Osteocyte (in vitro differentiated cells): ENCODE measurements at regions not wholly inside any gene's neighbourhood (a gene's known extent, or its start where the extent isn't known, plus 50 kb on each side); places are given as distances from the start of the nearest gene placed in this dataset.
A peak's percentile ranks its signal among the peaks of the same experiment; 100 is the strongest.

Experiments
- DNase-seq: peaks from one replicate; pipeline ENCODE4 v3.0.0; 2021; ENCODE audit warnings: mixed read lengths; ENCODE audit not compliant: unreplicated experiment; ENCODE audit errors: extremely low spot score
- H3K27ac Mint-ChIP-seq: one replicate; pipeline ENCODE4 v1.8.0; 2021; ENCODE audit warnings: mild to moderate bottlenecking, mixed read lengths; ENCODE audit not compliant: unreplicated experiment
- H3K27me3 Mint-ChIP-seq: one replicate; pipeline ENCODE4 v1.8.0; 2021; ENCODE audit warnings: mixed read lengths; ENCODE audit not compliant: unreplicated experiment
- H3K36me3 Mint-ChIP-seq: one replicate; pipeline ENCODE4 v1.8.0; 2021; ENCODE audit warnings: mixed read lengths; ENCODE audit not compliant: unreplicated experiment
- H3K4me1 Mint-ChIP-seq: one replicate; pipeline ENCODE4 v1.8.0; 2021; ENCODE audit warnings: mixed read lengths; ENCODE audit not compliant: unreplicated experiment
- H3K4me3 Mint-ChIP-seq: one replicate; pipeline ENCODE4 v1.8.0; 2021; ENCODE audit warnings: mild to moderate bottlenecking, moderate library complexity, mixed read lengths; ENCODE audit not compliant: unreplicated experiment
- H3K9me3 Mint-ChIP-seq: one replicate; pipeline ENCODE4 v1.8.0; 2021; ENCODE audit warnings: mixed read lengths; ENCODE audit not compliant: unreplicated experiment
- TF ChIP-seq, protein P1 (sequence below): fragments of 200-600 bp; sonication (generic); IDR thresholded peaks from 2 replicates; pipeline ENCODE4 v1.5.0; 2021; ENCODE audit warnings: antibody characterized with exemption, mild to moderate bottlenecking, moderate library complexity

DNA sequence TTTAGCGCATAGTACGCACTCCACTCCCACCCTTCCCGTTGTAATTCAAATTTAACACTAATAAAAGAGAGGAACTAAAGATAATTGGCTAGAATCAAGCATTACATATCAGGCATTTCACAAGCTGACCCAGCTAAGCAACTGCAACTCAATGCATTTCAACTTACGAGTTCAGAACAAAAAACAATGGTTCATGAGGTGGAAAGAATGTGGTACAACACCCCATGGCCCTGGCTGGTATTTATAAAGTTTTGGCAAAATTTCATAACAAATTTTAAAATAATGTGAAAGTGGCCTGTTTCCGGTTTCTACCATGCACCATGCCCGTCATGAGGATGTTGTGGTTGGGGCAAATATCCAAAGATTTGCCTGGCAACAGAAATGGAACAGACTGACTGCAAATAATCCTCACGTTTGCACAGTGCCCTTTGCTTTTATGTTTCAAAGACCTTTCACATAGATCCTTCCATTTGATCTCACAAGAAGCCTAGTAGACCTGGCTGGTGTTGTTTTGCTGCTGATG lies 455.3 kb upstream of the NR2F2 start:
- no peaks in the 10 kb centered on the region for H3K9me3 Mint-ChIP-seq
- H3K27me3 Mint-ChIP-seq: no peaks in the 10 kb centered on the region
- peaks cover 49% of the 10 kb centered on the region for H3K4me1 Mint-ChIP-seq
- no peaks in the 10 kb centered on the region for H3K36me3 Mint-ChIP-seq
- no peak overlapping the region for H3K4me3 Mint-ChIP-seq
- DNase-seq: no peak
- H3K27ac Mint-ChIP-seq: peak overlapping the region; percentile 86
- TF ChIP-seq, protein P1, sequence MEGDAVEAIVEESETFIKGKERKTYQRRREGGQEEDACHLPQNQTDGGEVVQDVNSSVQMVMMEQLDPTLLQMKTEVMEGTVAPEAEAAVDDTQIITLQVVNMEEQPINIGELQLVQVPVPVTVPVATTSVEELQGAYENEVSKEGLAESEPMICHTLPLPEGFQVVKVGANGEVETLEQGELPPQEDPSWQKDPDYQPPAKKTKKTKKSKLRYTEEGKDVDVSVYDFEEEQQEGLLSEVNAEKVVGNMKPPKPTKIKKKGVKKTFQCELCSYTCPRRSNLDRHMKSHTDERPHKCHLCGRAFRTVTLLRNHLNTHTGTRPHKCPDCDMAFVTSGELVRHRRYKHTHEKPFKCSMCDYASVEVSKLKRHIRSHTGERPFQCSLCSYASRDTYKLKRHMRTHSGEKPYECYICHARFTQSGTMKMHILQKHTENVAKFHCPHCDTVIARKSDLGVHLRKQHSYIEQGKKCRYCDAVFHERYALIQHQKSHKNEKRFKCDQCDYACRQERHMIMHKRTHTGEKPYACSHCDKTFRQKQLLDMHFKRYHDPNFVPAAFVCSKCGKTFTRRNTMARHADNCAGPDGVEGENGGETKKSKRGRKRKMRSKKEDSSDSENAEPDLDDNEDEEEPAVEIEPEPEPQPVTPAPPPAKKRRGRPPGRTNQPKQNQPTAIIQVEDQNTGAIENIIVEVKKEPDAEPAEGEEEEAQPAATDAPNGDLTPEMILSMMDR: peak; percentile 31

DNA sequence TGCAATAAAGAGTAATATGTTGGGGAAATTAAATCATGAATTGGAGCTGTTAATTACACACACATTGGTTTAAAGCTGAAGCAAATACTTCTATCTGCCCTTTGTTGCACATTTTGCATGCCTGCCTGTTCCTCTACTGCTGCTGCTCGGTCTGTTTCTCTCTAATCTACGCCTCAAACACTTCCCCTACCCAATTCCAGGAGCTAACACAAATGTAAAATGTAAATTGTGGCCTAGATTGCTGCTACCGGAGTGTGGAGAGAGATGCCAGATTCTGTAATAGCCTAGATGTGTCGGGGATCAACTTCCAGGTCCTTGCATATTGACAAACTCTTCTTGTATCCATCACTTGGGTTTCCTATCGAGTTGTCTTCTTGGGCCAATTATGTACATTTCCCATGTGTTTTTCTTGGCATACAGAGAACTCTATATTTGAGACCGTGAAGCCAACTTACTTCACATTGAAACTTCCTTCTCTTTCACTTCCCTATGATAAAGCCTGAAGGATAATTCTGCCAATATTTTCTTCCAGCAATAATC lies 450.4 kb upstream of the NR2F2 start:
- no peaks in the 10 kb centered on the region for H3K9me3 Mint-ChIP-seq
- DNase-seq: no peak
- no peaks in the 10 kb centered on the region for H3K27me3 Mint-ChIP-seq
- H3K36me3 Mint-ChIP-seq: peaks cover 1% of the 10 kb centered on the region
- TF ChIP-seq, protein P1: no peak
- H3K27ac Mint-ChIP-seq: peak overlapping the region; percentile 58
- peaks cover 61% of the 10 kb centered on the region for H3K4me1 Mint-ChIP-seq
- no peak overlapping the region for H3K4me3 Mint-ChIP-seq

DNA sequence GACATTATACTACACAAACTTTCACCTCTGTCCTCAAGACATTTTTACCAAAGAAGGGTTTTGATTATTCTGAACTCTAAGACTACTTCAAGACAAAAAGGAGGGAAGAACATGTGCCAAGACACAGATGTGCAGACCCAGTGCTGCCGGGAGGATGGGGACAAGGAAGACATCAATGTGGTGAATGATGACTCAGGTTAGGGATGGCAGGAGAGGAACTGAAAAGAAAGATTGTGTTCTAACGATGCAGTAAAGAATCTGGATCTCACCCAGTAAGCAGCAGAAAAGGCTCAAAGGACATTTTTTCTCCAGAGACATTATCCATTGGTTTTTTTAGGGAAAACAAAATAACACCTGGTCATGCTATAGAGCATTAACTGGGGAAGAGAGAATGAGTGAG lies 449.9 kb upstream of the NR2F2 start:
- Mint-ChIP-seq H3K27ac (peak overlapping the region; percentile 11), H3K36me3 (peaks cover 1% of the 10 kb centered on the region), H3K27me3 (no peaks in the 10 kb centered on the region), H3K4me1 (peaks cover 55% of the 10 kb centered on the region), H3K9me3 (no peaks in the 10 kb centered on the region), H3K4me3 (no peak overlapping the region)
- DNase-seq: no peak
- TF ChIP-seq, protein P1: no peak

DNA sequence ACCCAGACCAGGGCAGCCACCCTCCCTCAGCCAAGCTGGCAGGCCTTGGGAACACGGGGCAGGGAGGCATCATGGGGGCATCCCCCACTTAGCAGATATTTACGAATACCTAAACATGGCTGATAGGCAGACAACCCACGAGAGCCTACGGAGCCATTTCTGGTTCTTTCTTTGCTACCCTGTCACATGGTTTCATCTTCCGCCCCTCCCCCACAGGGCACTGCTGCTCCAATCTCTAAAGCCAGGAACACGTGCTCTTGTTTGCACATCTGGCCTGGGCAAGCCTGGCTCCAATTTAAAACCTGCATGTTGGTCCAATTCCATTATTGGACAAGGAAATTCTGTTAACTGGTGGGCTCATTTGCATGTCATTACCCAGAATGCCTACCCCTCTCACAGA lies 447.4 kb upstream of the NR2F2 start:
- no peaks in the 10 kb centered on the region for H3K27me3 Mint-ChIP-seq
- TF ChIP-seq, protein P1: no peak
- no peaks in the 10 kb centered on the region for H3K9me3 Mint-ChIP-seq
- peaks cover 1% of the 10 kb centered on the region for H3K36me3 Mint-ChIP-seq
- H3K4me3 Mint-ChIP-seq: no peak overlapping the region
- DNase-seq: no peak
- peaks cover 62% of the 10 kb centered on the region for H3K4me1 Mint-ChIP-seq
- H3K27ac Mint-ChIP-seq: no peak overlapping the region

DNA sequence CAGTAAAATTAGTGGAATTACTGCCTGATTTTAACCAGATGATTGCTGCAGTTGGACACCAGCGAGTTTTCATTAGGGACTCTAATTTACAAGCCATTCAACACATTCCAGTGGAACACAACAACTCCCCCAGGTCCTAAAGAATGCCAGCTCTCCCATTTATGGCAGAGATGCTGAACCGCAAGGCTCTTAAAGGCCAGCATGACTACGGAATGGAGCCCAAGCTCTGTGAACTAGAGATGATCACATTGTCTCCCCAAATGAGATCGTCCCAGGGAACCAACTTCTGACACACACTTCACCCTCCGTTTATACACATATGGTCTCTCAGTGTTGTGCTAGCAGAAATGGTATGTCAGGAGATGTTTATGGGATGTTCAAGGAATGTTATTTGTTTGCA lies 446.2 kb upstream of the NR2F2 start:
- Mint-ChIP-seq H3K27ac (no peak overlapping the region), H3K4me3 (no peak overlapping the region), H3K9me3 (peaks cover 2% of the 10 kb centered on the region), H3K4me1 (peaks cover 69% of the 10 kb centered on the region), H3K27me3 (no peaks in the 10 kb centered on the region), H3K36me3 (peaks cover 1% of the 10 kb centered on the region)
- TF ChIP-seq, protein P1: no peak
- no peak for DNase-seq
